PC-9 (cell line): ENCODE measurements at regions not wholly inside any gene's neighbourhood (a gene's known extent, or its start where the extent isn't known, plus 50 kb on each side); places are given as distances from the start of the nearest gene placed in this dataset.

ENCODE experiments used
- CTCF ChIP-seq: fragments of 200-600 bp; sonication (generic); conservative IDR thresholded peaks from 2 replicates; pipeline ENCODE4 v1.6.1; 2017; ENCODE audit warnings: mixed run types, antibody characterized with exemption, mild to moderate bottlenecking, moderate library complexity
- EZH2 ChIP-seq: fragments of 200-600 bp; sonication (generic); IDR thresholded peaks from 2 replicates; pipeline ENCODE4 v1.8.0; 2017; ENCODE audit warnings: antibody characterized with exemption, low read depth

DNA sequence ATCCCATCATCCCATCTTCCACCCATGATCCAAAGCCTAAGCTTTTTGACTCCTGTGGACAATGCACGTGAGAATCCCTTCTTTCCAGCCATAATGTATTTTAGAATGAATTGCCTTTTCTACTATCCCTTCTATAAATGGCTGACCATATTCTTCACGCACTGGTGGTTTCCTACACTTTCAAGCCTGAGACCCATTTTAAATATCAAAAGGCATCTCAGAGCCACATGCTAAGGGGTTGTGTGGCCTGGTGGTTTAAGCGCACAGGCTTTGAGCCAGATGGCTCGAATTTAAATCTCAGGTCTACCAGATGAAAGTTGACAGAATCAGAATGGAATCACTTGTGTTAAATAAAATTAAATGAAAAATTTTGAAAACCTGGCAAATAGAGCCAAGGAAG, 54.5 kb downstream of the C11orf91 start:
- TF ChIP-seq CTCF (no peak), EZH2 (no peak)
